ENCODE measurements at regions not wholly inside any gene's neighbourhood (a gene's known extent, or its start where the extent isn't known, plus 50 kb on each side); places are given as distances from the start of the nearest gene placed in this dataset.

DNA sequence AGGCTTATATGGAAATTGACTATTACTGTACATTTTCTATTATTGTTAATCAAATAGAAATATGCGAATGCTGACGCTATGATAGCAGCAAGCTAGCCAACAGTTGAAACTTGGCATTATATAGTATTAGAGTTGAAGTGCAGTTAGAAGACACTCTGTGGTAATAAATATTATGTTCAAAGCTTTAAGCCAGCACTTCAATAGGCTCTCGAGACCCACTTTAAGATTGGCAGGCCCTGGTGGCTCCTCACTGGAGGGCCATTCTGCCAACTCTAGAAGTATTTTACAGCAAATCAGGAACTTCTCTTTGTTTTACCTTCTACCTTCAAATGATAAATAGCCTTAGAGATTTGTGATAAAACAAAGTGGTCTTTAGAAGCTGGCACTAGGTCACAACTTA is 2029.0 kb upstream of the WWC1 start:
- DNase-seq (ENCODE audit: low read depth) = no peak
- TF ChIP-seq, protein P1, sequence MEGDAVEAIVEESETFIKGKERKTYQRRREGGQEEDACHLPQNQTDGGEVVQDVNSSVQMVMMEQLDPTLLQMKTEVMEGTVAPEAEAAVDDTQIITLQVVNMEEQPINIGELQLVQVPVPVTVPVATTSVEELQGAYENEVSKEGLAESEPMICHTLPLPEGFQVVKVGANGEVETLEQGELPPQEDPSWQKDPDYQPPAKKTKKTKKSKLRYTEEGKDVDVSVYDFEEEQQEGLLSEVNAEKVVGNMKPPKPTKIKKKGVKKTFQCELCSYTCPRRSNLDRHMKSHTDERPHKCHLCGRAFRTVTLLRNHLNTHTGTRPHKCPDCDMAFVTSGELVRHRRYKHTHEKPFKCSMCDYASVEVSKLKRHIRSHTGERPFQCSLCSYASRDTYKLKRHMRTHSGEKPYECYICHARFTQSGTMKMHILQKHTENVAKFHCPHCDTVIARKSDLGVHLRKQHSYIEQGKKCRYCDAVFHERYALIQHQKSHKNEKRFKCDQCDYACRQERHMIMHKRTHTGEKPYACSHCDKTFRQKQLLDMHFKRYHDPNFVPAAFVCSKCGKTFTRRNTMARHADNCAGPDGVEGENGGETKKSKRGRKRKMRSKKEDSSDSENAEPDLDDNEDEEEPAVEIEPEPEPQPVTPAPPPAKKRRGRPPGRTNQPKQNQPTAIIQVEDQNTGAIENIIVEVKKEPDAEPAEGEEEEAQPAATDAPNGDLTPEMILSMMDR (conservative IDR thresholded peaks at IDR 0.05; ENCODE audit: control insufficient read depth, insufficient read depth, low read depth, low read length) = no peak
- H3K4me3 ChIP-seq (ENCODE audit: control insufficient read depth, low read depth, low read length) = no peak overlapping the region

DNA sequence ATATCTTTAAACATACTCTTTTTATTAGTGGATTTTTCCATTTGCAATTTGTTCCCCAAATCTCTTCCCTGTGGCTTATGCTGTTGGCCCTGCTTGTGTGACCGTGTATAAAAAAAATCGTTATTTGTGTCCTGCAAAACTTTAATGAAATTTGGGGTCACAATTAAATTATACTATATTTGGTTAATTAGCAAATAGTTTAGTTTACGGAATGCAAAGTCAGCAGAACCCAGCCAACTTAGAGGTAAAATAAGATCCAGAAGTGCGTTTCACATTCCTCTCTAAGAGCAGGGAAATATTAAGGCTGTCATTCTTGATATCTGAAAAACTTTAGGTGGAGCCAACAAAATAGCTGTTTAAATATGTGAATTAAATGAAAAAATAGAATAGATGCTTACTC is 2023.5 kb upstream of the WWC1 start:
- DNase-seq (ENCODE audit: low read depth) = no peak
- TF ChIP-seq, protein P1 (conservative IDR thresholded peaks at IDR 0.05; ENCODE audit: control insufficient read depth, insufficient read depth, low read depth, low read length) = no peak
- H3K4me3 ChIP-seq (ENCODE audit: control insufficient read depth, low read depth, low read length) = no peak overlapping the region

DNA sequence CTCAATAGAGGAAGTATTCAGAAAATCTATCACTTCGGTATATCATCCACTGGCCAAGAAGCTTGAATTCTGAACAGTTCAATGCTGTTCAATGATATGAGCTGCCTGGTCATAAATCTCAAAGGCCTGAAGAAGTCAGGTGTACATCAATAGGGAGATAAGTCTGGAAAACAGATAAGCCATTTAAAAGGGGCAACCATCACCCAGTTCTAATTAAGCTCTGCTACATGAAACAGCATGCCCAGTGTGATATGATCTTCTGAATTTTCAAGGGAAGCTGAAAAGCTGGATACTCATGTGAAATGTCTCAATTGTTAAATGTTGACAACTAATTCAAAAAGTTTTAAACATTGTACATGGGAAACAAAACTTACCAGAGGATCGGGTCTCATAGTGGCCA is 2020.7 kb upstream of the WWC1 start:
- DNase-seq (ENCODE audit: low read depth) = no peak
- TF ChIP-seq, protein P1 (conservative IDR thresholded peaks at IDR 0.05; ENCODE audit: control insufficient read depth, insufficient read depth, low read depth, low read length) = no peak
- H3K4me3 ChIP-seq (ENCODE audit: control insufficient read depth, low read depth, low read length) = no peak overlapping the region

DNA sequence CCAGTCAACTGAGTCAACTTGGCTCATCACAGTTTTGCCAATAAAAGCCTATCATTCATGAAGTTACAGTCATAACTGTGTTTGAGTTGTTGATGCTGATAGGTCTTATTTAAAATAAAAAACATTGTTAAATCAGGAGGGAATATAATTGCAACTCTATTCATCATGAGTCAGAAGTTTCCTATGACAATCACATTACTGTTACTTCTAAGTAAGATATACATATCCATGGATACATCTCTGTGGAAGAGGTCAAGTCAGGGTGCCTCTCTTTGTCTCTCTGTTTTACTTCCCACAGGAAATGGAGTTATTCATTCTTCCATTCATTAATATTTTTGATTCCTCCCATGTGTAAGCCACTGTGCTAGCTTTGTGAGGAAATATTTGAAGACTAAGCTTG is 2015.4 kb upstream of the WWC1 start:
- H3K4me3 ChIP-seq (ENCODE audit: control insufficient read depth, low read depth, low read length) = no peak overlapping the region
- no peak for DNase-seq (ENCODE audit: low read depth)
- TF ChIP-seq, protein P1 (conservative IDR thresholded peaks at IDR 0.05; ENCODE audit: control insufficient read depth, insufficient read depth, low read depth, low read length) = no peak

DNA sequence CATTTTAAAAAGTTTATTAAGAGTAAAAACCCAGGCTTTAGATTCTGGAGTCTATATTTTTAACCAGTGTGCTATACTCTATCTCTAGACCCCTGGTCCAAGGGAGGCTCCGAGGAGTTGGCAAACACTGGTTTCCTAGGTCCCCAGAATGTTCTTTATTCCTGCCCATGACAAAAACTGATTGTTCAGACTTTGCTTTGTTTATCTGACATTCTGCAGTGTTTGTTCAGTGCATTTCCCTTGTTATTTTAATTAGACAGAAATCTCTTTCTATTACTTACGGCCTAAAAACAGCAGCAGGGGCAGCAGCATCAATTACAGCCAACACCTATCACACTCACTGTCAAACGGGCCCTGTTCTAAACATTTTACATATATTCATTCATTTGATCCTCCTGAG is 2011.6 kb upstream of the WWC1 start:
- DNase-seq (ENCODE audit: low read depth) = no peak
- no peak overlapping the region for H3K4me3 ChIP-seq (ENCODE audit: control insufficient read depth, low read depth, low read length)
- TF ChIP-seq, protein P1 (conservative IDR thresholded peaks at IDR 0.05; ENCODE audit: control insufficient read depth, insufficient read depth, low read depth, low read length) = no peak

DNA sequence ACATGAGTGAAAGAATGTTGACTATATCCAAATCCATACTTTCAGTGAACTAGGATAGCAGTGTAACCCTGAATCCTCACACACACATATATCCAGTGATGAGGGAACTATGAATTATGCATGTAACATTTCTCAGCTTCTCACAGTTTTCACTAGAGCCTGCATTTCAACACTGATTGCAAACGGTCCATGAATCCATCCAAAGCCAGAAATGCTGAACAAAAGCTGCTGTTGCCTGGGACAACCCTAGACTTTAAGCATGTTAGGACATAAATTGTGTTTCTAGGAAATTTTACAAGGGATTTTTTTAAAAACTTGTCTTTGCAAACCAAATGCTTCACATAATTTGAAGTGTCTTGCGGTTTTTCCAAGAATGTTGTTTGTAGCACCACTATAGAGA is 2010.0 kb upstream of the WWC1 start:
- H3K4me3 ChIP-seq (ENCODE audit: control insufficient read depth, low read depth, low read length) = no peak overlapping the region
- TF ChIP-seq, protein P1 (conservative IDR thresholded peaks at IDR 0.05; ENCODE audit: control insufficient read depth, insufficient read depth, low read depth, low read length) = no peak
- DNase-seq (ENCODE audit: low read depth) = no peak

DNA sequence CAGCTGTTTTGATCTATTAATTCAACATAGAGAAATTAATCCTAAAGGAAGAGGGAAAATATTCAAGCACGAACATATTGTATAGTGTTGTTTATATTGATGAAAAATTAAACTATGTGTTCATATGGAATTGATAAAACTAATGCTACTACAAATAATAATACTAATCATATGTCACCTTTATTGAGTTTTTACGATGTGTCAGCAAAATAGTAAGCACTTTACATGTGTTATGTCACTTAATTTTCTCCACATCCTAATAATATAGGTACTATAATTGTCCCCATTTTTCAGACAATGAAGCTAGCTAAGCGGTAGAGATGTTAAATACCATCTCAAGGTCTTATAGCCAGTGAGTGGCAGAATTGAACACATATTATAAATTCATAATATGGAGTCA is 2008.5 kb upstream of the WWC1 start:
- TF ChIP-seq, protein P1 (conservative IDR thresholded peaks at IDR 0.05; ENCODE audit: control insufficient read depth, insufficient read depth, low read depth, low read length) = no peak
- no peak overlapping the region for H3K4me3 ChIP-seq (ENCODE audit: control insufficient read depth, low read depth, low read length)

More for the DNA sequence above, 2008.5 kb upstream of the WWC1 start:
- DNase-seq (ENCODE audit: low read depth) = no peak
